Epithelial cell of proximal tubule (primary cell): ENCODE measurements at regions not wholly inside any gene's neighbourhood (a gene's known extent, or its start where the extent isn't known, plus 50 kb on each side); places are given as distances from the start of the nearest gene placed in this dataset.

ENCODE experiments used
- DNase-seq: peaks from one replicate; pipeline ENCODE4 v3.0.0-alpha.2; 2011; ENCODE audit warnings: low read depth
- H3K4me3 ChIP-seq: 2 replicates; pipeline ENCODE4 v1.5.1; 2011; ENCODE audit warnings: low read depth, mild to moderate bottlenecking, low read length
- TF ChIP-seq, protein P1 (sequence below): conservative IDR thresholded peaks from 2 replicates; pipeline ENCODE4 v1.5.1; 2012; ENCODE audit warnings: low read depth, mild to moderate bottlenecking, low read length

DNA sequence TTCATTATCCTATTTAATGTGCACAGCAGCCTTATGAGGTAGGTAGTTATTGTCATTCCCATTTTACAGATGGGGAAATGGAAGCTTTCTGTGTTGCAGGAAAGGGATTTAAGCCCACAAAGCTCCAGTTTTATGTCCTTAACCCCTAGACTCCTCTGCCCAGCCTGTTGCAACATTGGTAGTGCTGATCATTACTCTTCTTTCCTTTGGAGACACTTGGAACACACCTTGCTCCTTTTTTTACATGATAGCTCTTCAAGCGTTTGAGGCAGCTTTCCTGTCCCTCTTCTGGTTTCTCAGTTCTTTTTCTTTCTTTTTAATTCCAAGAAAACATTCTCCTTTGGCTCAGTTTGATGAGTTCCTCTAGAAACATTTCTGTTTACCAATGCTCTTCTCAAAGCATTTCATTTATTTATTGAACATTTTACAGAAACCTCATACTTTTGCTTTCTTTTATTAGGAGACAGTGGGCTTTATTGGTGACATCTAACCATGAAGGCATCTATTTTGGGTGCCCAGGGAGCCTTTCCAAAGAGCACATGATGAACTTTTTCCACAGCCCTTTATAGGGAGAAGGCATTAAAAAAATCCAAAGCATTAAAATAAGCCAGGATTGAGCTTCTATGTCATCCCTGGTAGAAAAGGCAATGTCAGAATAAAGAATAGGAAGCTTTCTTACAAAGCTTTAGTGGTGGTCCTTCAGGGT lies 218.0 kb downstream of the TMEM38B start:
- TF ChIP-seq, protein P1, sequence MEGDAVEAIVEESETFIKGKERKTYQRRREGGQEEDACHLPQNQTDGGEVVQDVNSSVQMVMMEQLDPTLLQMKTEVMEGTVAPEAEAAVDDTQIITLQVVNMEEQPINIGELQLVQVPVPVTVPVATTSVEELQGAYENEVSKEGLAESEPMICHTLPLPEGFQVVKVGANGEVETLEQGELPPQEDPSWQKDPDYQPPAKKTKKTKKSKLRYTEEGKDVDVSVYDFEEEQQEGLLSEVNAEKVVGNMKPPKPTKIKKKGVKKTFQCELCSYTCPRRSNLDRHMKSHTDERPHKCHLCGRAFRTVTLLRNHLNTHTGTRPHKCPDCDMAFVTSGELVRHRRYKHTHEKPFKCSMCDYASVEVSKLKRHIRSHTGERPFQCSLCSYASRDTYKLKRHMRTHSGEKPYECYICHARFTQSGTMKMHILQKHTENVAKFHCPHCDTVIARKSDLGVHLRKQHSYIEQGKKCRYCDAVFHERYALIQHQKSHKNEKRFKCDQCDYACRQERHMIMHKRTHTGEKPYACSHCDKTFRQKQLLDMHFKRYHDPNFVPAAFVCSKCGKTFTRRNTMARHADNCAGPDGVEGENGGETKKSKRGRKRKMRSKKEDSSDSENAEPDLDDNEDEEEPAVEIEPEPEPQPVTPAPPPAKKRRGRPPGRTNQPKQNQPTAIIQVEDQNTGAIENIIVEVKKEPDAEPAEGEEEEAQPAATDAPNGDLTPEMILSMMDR = no peak
- no peak overlapping the region for H3K4me3 ChIP-seq
- no peak for DNase-seq

DNA sequence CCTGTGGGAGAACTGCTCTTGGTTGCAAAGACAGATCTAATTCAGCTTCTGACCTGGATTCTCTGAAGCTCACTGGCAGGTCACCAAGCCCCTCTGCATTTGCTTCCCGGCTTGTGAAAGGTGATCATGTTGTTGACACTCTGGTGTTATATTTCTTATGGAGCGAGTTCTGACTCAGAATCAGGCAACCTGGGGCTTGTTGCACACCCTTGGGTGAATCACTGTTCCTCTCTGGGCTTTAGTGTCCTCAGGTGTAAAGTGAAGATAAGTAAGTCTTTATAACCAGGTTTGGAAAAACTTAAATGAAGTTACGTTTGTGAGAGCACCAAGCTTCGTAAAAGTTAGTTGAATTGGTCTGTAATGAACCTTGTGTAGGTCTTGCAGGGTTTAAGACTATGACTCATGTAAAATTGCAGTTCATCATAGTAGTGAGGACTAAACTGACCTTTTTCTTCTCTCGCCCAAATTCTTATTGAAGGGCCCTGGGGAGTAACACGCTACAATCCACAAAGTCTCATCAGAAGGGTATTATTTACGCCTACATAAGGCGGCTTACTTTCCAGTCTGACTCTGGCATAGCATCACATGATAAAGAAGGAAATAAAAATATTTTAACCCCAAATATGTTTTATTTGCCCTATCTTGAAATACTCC lies 218.6 kb downstream of the TMEM38B start:
- DNase-seq = no peak
- H3K4me3 ChIP-seq = no peak overlapping the region
- TF ChIP-seq, protein P1 = no peak

DNA sequence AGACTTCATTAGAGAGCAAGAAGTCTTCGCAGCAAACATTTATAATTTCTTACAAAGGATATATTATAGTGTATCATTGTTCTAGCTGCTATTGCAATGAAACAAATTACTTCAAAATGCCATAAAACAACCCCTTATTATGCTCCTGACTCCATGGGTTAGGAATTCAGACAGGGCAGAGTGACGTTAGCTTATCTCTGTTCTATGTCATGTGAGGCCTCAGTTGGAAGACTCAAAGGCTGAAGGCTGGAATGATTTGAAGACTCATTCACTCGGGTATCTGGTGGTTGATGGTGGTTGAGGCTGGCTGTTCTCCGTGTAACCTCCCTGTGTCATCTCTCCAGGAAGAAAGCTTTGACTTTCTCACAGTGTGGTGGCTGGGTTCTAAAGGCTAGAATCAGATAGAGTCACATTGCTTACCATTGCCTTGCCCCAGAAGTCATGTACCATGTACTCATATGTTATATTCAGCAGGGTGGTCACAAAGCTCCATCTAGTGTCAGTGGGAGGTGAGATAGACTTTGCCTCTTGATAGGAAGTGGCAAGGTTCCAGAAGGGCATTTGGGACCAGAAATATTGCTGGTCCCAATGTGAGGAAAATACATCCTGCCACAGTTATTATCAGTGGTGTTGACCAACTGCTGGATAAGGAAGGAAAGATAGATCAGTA lies 226.9 kb downstream of the TMEM38B start:
- no peak overlapping the region for H3K4me3 ChIP-seq
- no peak for DNase-seq
- TF ChIP-seq, protein P1 = no peak

DNA sequence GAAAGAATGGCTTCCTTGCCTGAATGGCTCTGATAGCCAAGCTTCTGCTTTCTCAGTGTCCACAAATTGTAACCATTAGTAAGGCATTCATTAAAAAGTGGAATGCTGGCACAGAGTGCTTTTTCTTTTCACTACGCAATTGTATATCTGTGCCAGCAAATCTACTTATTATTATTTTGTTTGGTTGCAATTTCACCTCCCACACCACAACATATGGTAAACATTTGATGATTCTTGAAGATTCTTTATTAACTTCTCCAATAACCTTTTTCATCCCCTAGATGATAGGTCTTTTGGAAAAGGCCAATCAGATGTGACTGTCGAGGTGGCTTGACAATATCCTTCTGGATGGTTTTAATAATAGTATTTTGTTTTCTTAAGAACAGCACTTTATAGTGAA lies 234.1 kb downstream of the TMEM38B start:
- no peak for DNase-seq

DNA sequence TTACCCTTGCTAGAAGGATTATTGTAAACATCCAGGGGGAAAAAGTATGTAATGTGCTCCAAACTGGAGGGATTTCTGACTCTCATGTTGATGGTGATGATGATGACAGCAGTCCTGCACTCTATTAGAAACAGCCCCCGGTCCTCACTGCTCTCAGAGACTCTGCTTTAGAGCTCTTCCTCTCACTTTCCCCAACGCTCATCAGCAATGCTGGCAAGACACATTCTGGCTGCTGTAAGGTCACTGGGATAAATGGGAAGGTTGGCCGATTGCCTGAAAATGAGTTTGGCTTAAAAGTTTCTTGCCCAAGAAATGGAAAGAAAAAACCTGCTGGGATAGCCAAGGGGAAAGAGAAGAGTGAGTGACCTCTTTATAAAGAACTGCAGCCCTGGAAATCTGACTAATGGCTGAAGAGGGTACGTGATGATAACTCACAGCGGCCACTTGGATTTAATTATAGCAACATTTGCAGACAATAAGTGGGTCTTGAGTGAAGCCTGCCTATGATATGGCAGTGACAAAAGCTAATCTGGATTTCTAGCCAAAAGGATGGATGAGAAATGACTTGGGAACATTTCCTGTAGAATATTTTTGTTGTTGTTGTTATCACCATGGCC lies 235.8 kb downstream of the TMEM38B start:
- TF ChIP-seq, protein P1 = no peak
- no peak for DNase-seq
- H3K4me3 ChIP-seq = no peak overlapping the region

More for the DNA sequence above, 234.1 kb downstream of the TMEM38B start:
- H3K4me3 ChIP-seq = no peak overlapping the region
- TF ChIP-seq, protein P1 = no peak

DNA sequence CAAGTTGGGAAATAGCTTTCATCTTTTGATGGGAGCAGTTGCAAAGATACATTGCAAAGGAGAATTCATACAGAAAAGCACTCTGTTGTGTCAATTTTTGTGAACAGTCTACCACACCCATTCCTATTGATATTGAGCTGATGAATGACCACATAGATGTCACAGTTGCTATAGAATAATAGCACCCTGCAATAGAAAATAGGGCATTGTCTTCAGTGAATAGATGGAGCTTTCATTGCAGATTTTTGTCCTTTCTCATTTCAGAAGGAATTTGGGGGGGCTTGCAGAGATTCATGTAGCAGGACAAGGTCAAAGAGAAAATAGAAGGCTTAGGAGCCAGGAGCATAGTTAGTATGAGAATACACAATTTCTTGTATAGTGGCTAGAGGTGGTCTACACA lies 237.9 kb downstream of the TMEM38B start:
- DNase-seq = no peak
- TF ChIP-seq, protein P1 = no peak
- no peak overlapping the region for H3K4me3 ChIP-seq
